ENCODE measurements at regions not wholly inside any gene's neighbourhood (a gene's known extent, or its start where the extent isn't known, plus 50 kb on each side); places are given as distances from the start of the nearest gene placed in this dataset.
"Not testable (repeated sequence)": the region's sequence is repeated elsewhere in the genome, so short reads cannot be mapped to it uniquely, and the experiment has no call there.

- H3K36me3 ChIP-seq (ENCODE audit: control insufficient read depth, insufficient read depth, low read length): no peaks in the 10 kb centered on the region
- TF ChIP-seq CTCF (IDR thresholded peaks at IDR 0.05; ENCODE audit: insufficient read depth, low read length, poor library complexity, severe bottlenecking): no peak
These were observed 640.8 kb downstream of the MAT2B start for GRCh38 chr5:164146223-164146622.

GRCh38 chr5:164148292-164148691, 642.9 kb downstream of the MAT2B start:
- no peak for DNase-seq (ENCODE audit: extremely low read depth, insufficient read length)
- no peak overlapping the region for H3K4me3 ChIP-seq (replicated peaks; ENCODE audit: low read depth, low read length)
- no peak for TF ChIP-seq CTCF (IDR thresholded peaks at IDR 0.05; ENCODE audit: insufficient read depth, low read length, poor library complexity, severe bottlenecking)

More at GRCh38 chr5:164146223-164146622, 640.8 kb downstream of the MAT2B start:
- Histone ChIP-seq H3K4me3 (replicated peaks; ENCODE audit: low read depth, low read length) (no peak overlapping the region), H3K27me3 (replicated peaks; ENCODE audit: control insufficient read depth, insufficient read depth, low read length) (no peaks in the 10 kb centered on the region)
- DNase-seq (ENCODE audit: extremely low read depth, insufficient read length): no peak

GRCh38 chr5:164152539-164152938, 647.1 kb downstream of the MAT2B start:
- not testable (repeated sequence) for H3K36me3 ChIP-seq (ENCODE audit: control insufficient read depth, insufficient read depth, low read length); DNase-seq (ENCODE audit: extremely low read depth, insufficient read length); H3K27me3 ChIP-seq (replicated peaks; ENCODE audit: control insufficient read depth, insufficient read depth, low read length); H3K4me3 ChIP-seq (replicated peaks; ENCODE audit: low read depth, low read length)

More at GRCh38 chr5:164148292-164148691, 642.9 kb downstream of the MAT2B start:
- no peaks in the 10 kb centered on the region for H3K36me3 ChIP-seq (ENCODE audit: control insufficient read depth, insufficient read depth, low read length)
- no peaks in the 10 kb centered on the region for H3K27me3 ChIP-seq (replicated peaks; ENCODE audit: control insufficient read depth, insufficient read depth, low read length)

- Histone ChIP-seq H3K27me3 (replicated peaks; ENCODE audit: control insufficient read depth, insufficient read depth, low read length) (no peaks in the 10 kb centered on the region), H3K36me3 (ENCODE audit: control insufficient read depth, insufficient read depth, low read length) (no peaks in the 10 kb centered on the region), H3K4me3 (replicated peaks; ENCODE audit: low read depth, low read length) (no peak overlapping the region)
- TF ChIP-seq CTCF (IDR thresholded peaks at IDR 0.05; ENCODE audit: insufficient read depth, low read length, poor library complexity, severe bottlenecking): no peak
- no peak for DNase-seq (ENCODE audit: extremely low read depth, insufficient read length)
These were observed 648.2 kb downstream of the MAT2B start for GRCh38 chr5:164153469-164154172.

- no peak overlapping the region for H3K4me3 ChIP-seq (replicated peaks; ENCODE audit: low read depth, low read length)
- TF ChIP-seq CTCF (IDR thresholded peaks at IDR 0.05; ENCODE audit: insufficient read depth, low read length, poor library complexity, severe bottlenecking): no peak
- no peak for DNase-seq (ENCODE audit: extremely low read depth, insufficient read length)
- H3K27me3 ChIP-seq (replicated peaks; ENCODE audit: control insufficient read depth, insufficient read depth, low read length): no peaks in the 10 kb centered on the region
- no peaks in the 10 kb centered on the region for H3K36me3 ChIP-seq (ENCODE audit: control insufficient read depth, insufficient read depth, low read length)
These were observed 665.4 kb downstream of the MAT2B start for GRCh38 chr5:164170814-164171213.

- no peak overlapping the region for H3K4me3 ChIP-seq (replicated peaks; ENCODE audit: low read depth, low read length)
- H3K27me3 ChIP-seq (replicated peaks; ENCODE audit: control insufficient read depth, insufficient read depth, low read length): no peaks in the 10 kb centered on the region
- no peak for DNase-seq (ENCODE audit: extremely low read depth, insufficient read length)
- no peak for TF ChIP-seq CTCF (IDR thresholded peaks at IDR 0.05; ENCODE audit: insufficient read depth, low read length, poor library complexity, severe bottlenecking)
- H3K36me3 ChIP-seq (ENCODE audit: control insufficient read depth, insufficient read depth, low read length): no peaks in the 10 kb centered on the region
These were observed 669.7 kb downstream of the MAT2B start for GRCh38 chr5:164175083-164175482.
